RWPE2 (cell line): ENCODE measurements at regions not wholly inside any gene's neighbourhood (a gene's known extent, or its start where the extent isn't known, plus 50 kb on each side); places are given as distances from the start of the nearest gene placed in this dataset.

Source experiments
- ATAC-seq: fragments of 200-7000 bp; cut with Tn5 transposase; 3 replicates; pipeline ENCODE4 v1.9.1; 2021; ENCODE audit warnings: low read depth
- DNase-seq: peaks from one replicate; pipeline ENCODE4 v3.0.0-alpha.2; 2020; ENCODE audit warnings: low spot score
- H3K27ac ChIP-seq: fragments of 450-650 bp; 2 replicates; pipeline ENCODE4 v1.5.1; 2017; ENCODE audit warnings: mild to moderate bottlenecking; ENCODE audit not compliant: poor library complexity, severe bottlenecking
- H3K27me3 ChIP-seq: fragments of 250-450 bp; sonication (Bioruptor Pico); 2 replicates; pipeline ENCODE4 v1.5.1; 2021; ENCODE audit warnings: mild to moderate bottlenecking, moderate library complexity; ENCODE audit not compliant: insufficient read depth, poor library complexity, severe bottlenecking
- H3K36me3 ChIP-seq: fragments of 250-450 bp; sonication (Bioruptor Pico); 2 replicates; pipeline ENCODE4 v1.5.1; 2020; ENCODE audit warnings: low read depth, mild to moderate bottlenecking, moderate library complexity
- H3K4me1 ChIP-seq: fragments of 250-450 bp; sonication (Bioruptor Pico); 2 replicates; pipeline ENCODE4 v1.5.1; 2021; ENCODE audit warnings: mild to moderate bottlenecking, moderate library complexity; ENCODE audit not compliant: insufficient read depth, poor library complexity, severe bottlenecking
- H3K4me3 ChIP-seq: fragments of 250-450 bp; sonication (Bioruptor Pico); 2 replicates; pipeline ENCODE4 v1.5.1; 2021; ENCODE audit warnings: mild to moderate bottlenecking, moderate library complexity; ENCODE audit not compliant: severe bottlenecking
- H3K9me3 ChIP-seq: fragments of 250-450 bp; sonication (Bioruptor Pico); 2 replicates; pipeline ENCODE4 v1.5.1; 2021; ENCODE audit warnings: mild to moderate bottlenecking, moderate library complexity; ENCODE audit not compliant: severe bottlenecking
- TF ChIP-seq, protein P1 (sequence below): fragments of 450-650 bp; IDR thresholded peaks from one replicate; pipeline ENCODE4 v1.5.1; 2017; ENCODE audit warnings: mild to moderate bottlenecking, moderate library complexity; ENCODE audit not compliant: poor library complexity, severe bottlenecking

DNA sequence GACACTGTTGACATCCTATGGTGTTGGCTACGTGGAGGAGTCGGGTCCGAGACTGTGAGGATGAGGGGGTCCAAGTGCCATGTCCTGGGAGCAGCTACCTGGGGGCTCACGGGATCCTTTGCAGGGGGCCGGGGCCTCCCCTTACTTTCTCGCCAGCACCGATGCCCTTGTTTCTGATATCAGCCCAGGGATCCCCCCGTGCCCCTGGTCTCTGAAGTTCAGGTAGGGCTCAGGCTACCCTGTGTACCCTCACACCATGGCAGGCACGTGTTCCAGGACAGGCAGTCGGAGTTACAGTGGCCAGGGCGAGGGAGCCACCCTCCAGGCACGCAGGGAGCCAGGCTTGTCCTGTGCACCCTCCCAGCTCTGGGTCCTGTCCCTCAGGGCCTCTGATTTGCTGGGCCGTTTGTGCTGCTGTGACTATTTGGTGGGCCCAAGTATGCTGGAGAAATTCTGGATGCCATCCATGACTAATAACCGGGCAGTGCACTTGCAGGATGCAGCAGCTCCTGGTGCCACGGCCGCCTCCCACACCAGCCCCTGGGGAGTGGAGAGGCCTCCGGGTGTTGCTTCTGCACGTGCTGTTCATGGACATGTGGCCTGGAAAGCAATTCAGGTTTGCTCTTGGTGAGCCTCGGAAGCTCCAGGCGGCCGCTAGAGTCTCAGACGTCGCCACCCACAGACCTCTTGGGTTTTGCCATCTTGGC is 93.1 kb upstream of the SFSWAP start:
- no peak overlapping the region for H3K27ac ChIP-seq
- no peak overlapping the region for H3K4me3 ChIP-seq
- H3K9me3 ChIP-seq: no peaks in the 10 kb centered on the region
- no peak for DNase-seq
- H3K4me1 ChIP-seq: peaks cover 12% of the 10 kb centered on the region
- H3K27me3 ChIP-seq: no peaks in the 10 kb centered on the region
- no peaks in the 10 kb centered on the region for H3K36me3 ChIP-seq
- no peak for ATAC-seq
- TF ChIP-seq, protein P1, sequence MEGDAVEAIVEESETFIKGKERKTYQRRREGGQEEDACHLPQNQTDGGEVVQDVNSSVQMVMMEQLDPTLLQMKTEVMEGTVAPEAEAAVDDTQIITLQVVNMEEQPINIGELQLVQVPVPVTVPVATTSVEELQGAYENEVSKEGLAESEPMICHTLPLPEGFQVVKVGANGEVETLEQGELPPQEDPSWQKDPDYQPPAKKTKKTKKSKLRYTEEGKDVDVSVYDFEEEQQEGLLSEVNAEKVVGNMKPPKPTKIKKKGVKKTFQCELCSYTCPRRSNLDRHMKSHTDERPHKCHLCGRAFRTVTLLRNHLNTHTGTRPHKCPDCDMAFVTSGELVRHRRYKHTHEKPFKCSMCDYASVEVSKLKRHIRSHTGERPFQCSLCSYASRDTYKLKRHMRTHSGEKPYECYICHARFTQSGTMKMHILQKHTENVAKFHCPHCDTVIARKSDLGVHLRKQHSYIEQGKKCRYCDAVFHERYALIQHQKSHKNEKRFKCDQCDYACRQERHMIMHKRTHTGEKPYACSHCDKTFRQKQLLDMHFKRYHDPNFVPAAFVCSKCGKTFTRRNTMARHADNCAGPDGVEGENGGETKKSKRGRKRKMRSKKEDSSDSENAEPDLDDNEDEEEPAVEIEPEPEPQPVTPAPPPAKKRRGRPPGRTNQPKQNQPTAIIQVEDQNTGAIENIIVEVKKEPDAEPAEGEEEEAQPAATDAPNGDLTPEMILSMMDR: no peak

DNA sequence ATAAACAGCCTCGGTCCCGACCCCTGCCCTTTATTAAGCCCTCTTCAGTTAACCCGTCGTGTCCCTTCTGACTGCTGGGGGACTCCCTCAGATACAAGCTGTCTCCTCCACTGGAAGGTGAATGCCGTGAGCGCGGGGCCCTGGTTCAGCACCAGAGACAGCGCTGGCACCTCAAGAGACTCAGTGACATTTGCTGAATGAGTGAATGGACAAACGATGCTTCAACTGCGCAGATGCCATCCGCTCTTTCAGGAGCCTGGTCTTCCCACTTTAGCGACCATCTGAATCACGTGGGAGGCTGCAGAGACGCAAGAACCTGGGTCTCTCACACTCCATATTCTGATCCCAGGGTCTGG is 92.6 kb upstream of the SFSWAP start:
- ATAC-seq: no peak
- no peak for DNase-seq
- no peak overlapping the region for H3K4me3 ChIP-seq
- TF ChIP-seq, protein P1: no peak
- H3K27ac ChIP-seq: no peak overlapping the region
- peaks cover 13% of the 10 kb centered on the region for H3K4me1 ChIP-seq
- no peaks in the 10 kb centered on the region for H3K36me3 ChIP-seq
- H3K27me3 ChIP-seq: no peaks in the 10 kb centered on the region
- no peaks in the 10 kb centered on the region for H3K9me3 ChIP-seq

- H3K36me3 ChIP-seq: no peaks in the 10 kb centered on the region
- H3K4me1 ChIP-seq: peaks cover 17% of the 10 kb centered on the region
- DNase-seq (no peak), ATAC-seq (no peak)
- H3K27ac ChIP-seq: no peak overlapping the region
- H3K9me3 ChIP-seq: no peaks in the 10 kb centered on the region
- TF ChIP-seq, protein P1: no peak
- H3K27me3 ChIP-seq: no peaks in the 10 kb centered on the region
- no peak overlapping the region for H3K4me3 ChIP-seq
Measured at GRCh38 chr12:131618701-131619100, 92.2 kb upstream of the SFSWAP start.

DNA sequence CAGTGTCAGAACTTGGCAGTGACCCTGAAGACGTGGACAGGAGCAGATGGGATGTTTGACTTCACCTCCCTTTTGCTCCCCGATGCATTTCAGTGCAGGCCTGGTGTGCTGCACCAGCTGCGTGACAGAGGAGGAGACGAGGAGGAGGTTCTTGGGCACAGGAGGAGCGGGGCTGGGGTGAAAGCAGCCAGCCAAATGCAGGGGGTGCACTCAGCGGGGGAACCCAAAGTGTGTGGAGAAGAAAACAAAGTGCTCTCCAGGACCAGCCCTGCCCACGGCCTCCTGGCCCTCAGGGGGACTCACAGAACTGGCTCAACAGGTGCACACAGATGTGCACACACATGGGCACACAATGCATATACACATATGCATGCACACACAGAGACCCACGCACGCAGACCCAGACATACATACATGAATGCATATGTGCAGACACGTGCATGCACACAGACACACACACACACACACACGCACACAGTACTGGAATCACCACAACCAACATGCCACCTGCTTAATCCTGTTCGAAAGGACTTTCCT is 91.7 kb upstream of the SFSWAP start:
- Histone ChIP-seq H3K4me1 (peaks cover 21% of the 10 kb centered on the region), H3K36me3 (no peaks in the 10 kb centered on the region), H3K9me3 (no peaks in the 10 kb centered on the region), H3K27me3 (no peaks in the 10 kb centered on the region), H3K27ac (no peak overlapping the region), H3K4me3 (no peak overlapping the region)
- no peak for ATAC-seq
- DNase-seq: no peak
- TF ChIP-seq, protein P1: no peak
